Keratinocyte (primary cell): ENCODE measurements at regions not wholly inside any gene's neighbourhood (a gene's known extent, or its start where the extent isn't known, plus 50 kb on each side); places are given as distances from the start of the nearest gene placed in this dataset.

Experiments used
- CTCF ChIP-seq, 3 experiments: IDR thresholded peaks in 1 of 3; conservative IDR thresholded peaks in 1 of 3; optimal IDR thresholded peaks in 1 of 3; 2 replicates in 2 of 3; 3 replicates in 1 of 3; pipeline versions ENCODE3 to v1.5.1; 2011; ENCODE audit warnings: low read length in 3 of 3, mild to moderate bottlenecking in 3 of 3, moderate library complexity in 2 of 3, control low read depth in 1 of 3, inconsistent platforms in 1 of 3; ENCODE audit not compliant: insufficient read depth in 2 of 3; ENCODE audit errors: extremely low read depth in 1 of 3
- EZH2 ChIP-seq: IDR thresholded peaks from one replicate; pipeline ENCODE4 v1.6.1; 2012; ENCODE audit warnings: inconsistent platforms, mild to moderate bottlenecking, low read length, moderate library complexity

- TF ChIP-seq CTCF (optimal IDR thresholded peaks at IDR 0.05 in 1 of 3, IDR thresholded peaks at IDR 0.05 in 1 of 3, conservative IDR thresholded peaks at IDR 0.05 in 1 of 3; ENCODE audit: extremely low read depth in 1 of 3, insufficient read depth in 2 of 3, low read length in 3 of 3) (no peak), EZH2 (no peak)
Measured at GRCh38 chr2:64743739-64744330, 90.1 kb upstream of the SERTAD2 start.
